Sigmoid colon (tissue), 4 donors: ENCODE measurements at regions not wholly inside any gene's neighbourhood (a gene's known extent, or its start where the extent isn't known, plus 50 kb on each side); places are given as distances from the start of the nearest gene placed in this dataset.

Experiments used
- CTCF ChIP-seq, 4 experiments: fragments of 450-650 bp in 3 of 4; fragments of 200-600 bp in 1 of 4; IDR thresholded peaks; one replicate each; pipeline ENCODE4 v1.5.1; 2016 to 2019; ENCODE audit warnings: antibody characterized with exemption in 4 of 4, mild to moderate bottlenecking in 3 of 4, moderate library complexity in 2 of 4
- EP300 ChIP-seq, 4 donors: sonication (generic); formaldehyde crosslinking; IDR thresholded peaks; one replicate each; pipeline ENCODE4 v1.6.1; 2017; ENCODE audit warnings: antibody characterized with exemption in 4 of 4
- POLR2A ChIP-seq, 2 donors: fragments of 450-650 bp; IDR thresholded peaks; one replicate each; pipeline ENCODE4 v1.6.1; 2016; ENCODE audit warnings: antibody characterized with exemption in 2 of 2, mild to moderate bottlenecking in 2 of 2, moderate library complexity in 2 of 2
- POLR2AphosphoS5 ChIP-seq, 4 donors: sonication (generic); formaldehyde crosslinking; IDR thresholded peaks; one replicate each; pipeline ENCODE4 v1.6.1; 2017; ENCODE audit warnings: antibody characterized with exemption in 4 of 4

- TF ChIP-seq POLR2AphosphoS5 (IDR thresholded peaks at IDR 0.05) (no peak), CTCF (IDR thresholded peaks at IDR 0.05) (no peak), EP300 (IDR thresholded peaks at IDR 0.05) (no peak), POLR2A (IDR thresholded peaks at IDR 0.05) (no peak)
Observed at GRCh38 chr2:219980638-219981037, 353.2 kb downstream of the SLC4A3 start.
